ENCODE measurements at regions not wholly inside any gene's neighbourhood (a gene's known extent, or its start where the extent isn't known, plus 50 kb on each side); places are given as distances from the start of the nearest gene placed in this dataset.

DNA sequence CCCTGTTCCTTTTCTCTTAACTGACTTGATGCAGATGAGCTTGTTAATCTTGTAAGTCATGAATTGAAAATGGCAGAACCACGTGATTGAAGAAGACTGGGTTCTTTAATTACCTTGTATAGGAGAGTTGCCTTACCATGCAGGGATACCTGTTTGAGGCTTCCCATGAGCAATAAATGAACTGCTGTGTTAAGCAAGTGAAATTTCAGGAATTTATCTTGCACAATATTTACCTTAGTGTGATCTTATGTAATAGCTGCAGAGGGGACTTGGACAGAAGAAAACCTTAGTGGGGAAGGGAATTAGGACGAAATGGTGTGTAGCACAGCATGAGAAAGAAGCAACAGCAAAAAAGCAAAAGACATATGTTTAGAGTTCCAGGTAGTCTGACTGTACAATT, 384.0 kb upstream of the TMEFF2 start:
- Histone ChIP-seq H3K9ac (ENCODE audit: low read length) (no peak overlapping the region), H2AFZ (ENCODE audit: low read depth, low read length, poor library complexity, severe bottlenecking) (no peak overlapping the region), H3K79me2 (ENCODE audit: insufficient read depth, low read length) (no peaks in the 10 kb centered on the region), H3K9me3 (ENCODE audit: control insufficient read depth in 1 of 2, insufficient read depth in 1 of 2, low read depth in 1 of 2, low read length in 2 of 2) (no peaks in the 10 kb centered on the region), H3K4me1 (ENCODE audit: control insufficient read depth in 1 of 2, insufficient read depth in 2 of 2, low read length in 2 of 2) (no peaks in the 10 kb centered on the region), H3K27me3 (ENCODE audit: insufficient read depth, low read length) (no peaks in the 10 kb centered on the region), H3K4me3 (replicated peaks in 1 of 2; ENCODE audit: low read depth in 1 of 2, low read length in 2 of 2) (no peak overlapping the region), H3K9me2 (ENCODE audit: insufficient read depth) (no peaks in the 10 kb centered on the region), H4K20me1 (ENCODE audit: insufficient read depth) (no peaks in the 10 kb centered on the region), H3K36me3 (ENCODE audit: control insufficient read depth in 1 of 2, insufficient read depth in 2 of 2, low read length in 2 of 2) (no peaks in the 10 kb centered on the region), H3K27ac (ENCODE audit: low read depth, low read length) (no peak overlapping the region), H3K4me2 (ENCODE audit: low read length) (no peak overlapping the region)
- TF ChIP-seq EGR1 (IDR thresholded peaks at IDR 0.05; ENCODE audit: low read depth) (no peak), TCF7L2 (IDR thresholded peaks at IDR 0.05; ENCODE audit: borderline replicate concordance, extremely low read depth, insufficient read depth, insufficient read length) (no peak), SP1 (IDR thresholded peaks at IDR 0.05; ENCODE audit: low read depth) (no peak), ZNF274 (IDR thresholded peaks at IDR 0.05; ENCODE audit: low read depth, low read length) (no peak), CEBPB (IDR thresholded peaks at IDR 0.05; ENCODE audit: low read depth) (no peak), POLR2A (IDR thresholded peaks at IDR 0.05; ENCODE audit: borderline replicate concordance, extremely low read depth, insufficient read depth, insufficient read length) (no peak), SRF (IDR thresholded peaks at IDR 0.05; ENCODE audit: low read depth) (no peak), CBX3 (IDR thresholded peaks at IDR 0.05; ENCODE audit: low read depth) (no peak), SIN3A (IDR thresholded peaks at IDR 0.05; ENCODE audit: low read depth) (no peak), FOSL1 (IDR thresholded peaks at IDR 0.05; ENCODE audit: low read depth) (no peak), RAD21 (IDR thresholded peaks at IDR 0.05; ENCODE audit: low read depth) (no peak), YY1 (IDR thresholded peaks at IDR 0.05; ENCODE audit: extremely low read depth, insufficient replicate concordance, low read depth, low read length) (no peak), ELF1 (IDR thresholded peaks at IDR 0.05; ENCODE audit: borderline replicate concordance, low read depth) (no peak), ZFX (IDR thresholded peaks at IDR 0.05) (no peak), POLR2AphosphoS5 (IDR thresholded peaks at IDR 0.05; ENCODE audit: low read depth, low read length) (no peak)
- TF ChIP-seq, protein P1, sequence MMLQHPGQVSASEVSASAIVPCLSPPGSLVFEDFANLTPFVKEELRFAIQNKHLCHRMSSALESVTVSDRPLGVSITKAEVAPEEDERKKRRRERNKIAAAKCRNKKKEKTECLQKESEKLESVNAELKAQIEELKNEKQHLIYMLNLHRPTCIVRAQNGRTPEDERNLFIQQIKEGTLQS (IDR thresholded peaks at IDR 0.05): no peak
- TF ChIP-seq, protein P2, sequence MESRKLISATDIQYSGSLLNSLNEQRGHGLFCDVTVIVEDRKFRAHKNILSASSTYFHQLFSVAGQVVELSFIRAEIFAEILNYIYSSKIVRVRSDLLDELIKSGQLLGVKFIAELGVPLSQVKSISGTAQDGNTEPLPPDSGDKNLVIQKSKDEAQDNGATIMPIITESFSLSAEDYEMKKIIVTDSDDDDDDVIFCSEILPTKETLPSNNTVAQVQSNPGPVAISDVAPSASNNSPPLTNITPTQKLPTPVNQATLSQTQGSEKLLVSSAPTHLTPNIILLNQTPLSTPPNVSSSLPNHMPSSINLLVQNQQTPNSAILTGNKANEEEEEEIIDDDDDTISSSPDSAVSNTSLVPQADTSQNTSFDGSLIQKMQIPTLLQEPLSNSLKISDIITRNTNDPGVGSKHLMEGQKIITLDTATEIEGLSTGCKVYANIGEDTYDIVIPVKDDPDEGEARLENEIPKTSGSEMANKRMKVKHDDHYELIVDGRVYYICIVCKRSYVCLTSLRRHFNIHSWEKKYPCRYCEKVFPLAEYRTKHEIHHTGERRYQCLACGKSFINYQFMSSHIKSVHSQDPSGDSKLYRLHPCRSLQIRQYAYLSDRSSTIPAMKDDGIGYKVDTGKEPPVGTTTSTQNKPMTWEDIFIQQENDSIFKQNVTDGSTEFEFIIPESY (IDR thresholded peaks at IDR 0.05; ENCODE audit: extremely low read depth, insufficient replicate concordance, low read length): no peak
- TF ChIP-seq, protein P3, sequence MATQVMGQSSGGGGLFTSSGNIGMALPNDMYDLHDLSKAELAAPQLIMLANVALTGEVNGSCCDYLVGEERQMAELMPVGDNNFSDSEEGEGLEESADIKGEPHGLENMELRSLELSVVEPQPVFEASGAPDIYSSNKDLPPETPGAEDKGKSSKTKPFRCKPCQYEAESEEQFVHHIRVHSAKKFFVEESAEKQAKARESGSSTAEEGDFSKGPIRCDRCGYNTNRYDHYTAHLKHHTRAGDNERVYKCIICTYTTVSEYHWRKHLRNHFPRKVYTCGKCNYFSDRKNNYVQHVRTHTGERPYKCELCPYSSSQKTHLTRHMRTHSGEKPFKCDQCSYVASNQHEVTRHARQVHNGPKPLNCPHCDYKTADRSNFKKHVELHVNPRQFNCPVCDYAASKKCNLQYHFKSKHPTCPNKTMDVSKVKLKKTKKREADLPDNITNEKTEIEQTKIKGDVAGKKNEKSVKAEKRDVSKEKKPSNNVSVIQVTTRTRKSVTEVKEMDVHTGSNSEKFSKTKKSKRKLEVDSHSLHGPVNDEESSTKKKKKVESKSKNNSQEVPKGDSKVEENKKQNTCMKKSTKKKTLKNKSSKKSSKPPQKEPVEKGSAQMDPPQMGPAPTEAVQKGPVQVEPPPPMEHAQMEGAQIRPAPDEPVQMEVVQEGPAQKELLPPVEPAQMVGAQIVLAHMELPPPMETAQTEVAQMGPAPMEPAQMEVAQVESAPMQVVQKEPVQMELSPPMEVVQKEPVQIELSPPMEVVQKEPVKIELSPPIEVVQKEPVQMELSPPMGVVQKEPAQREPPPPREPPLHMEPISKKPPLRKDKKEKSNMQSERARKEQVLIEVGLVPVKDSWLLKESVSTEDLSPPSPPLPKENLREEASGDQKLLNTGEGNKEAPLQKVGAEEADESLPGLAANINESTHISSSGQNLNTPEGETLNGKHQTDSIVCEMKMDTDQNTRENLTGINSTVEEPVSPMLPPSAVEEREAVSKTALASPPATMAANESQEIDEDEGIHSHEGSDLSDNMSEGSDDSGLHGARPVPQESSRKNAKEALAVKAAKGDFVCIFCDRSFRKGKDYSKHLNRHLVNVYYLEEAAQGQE (IDR thresholded peaks at IDR 0.05; ENCODE audit: low read depth): no peak
- TF ChIP-seq, protein P4, sequence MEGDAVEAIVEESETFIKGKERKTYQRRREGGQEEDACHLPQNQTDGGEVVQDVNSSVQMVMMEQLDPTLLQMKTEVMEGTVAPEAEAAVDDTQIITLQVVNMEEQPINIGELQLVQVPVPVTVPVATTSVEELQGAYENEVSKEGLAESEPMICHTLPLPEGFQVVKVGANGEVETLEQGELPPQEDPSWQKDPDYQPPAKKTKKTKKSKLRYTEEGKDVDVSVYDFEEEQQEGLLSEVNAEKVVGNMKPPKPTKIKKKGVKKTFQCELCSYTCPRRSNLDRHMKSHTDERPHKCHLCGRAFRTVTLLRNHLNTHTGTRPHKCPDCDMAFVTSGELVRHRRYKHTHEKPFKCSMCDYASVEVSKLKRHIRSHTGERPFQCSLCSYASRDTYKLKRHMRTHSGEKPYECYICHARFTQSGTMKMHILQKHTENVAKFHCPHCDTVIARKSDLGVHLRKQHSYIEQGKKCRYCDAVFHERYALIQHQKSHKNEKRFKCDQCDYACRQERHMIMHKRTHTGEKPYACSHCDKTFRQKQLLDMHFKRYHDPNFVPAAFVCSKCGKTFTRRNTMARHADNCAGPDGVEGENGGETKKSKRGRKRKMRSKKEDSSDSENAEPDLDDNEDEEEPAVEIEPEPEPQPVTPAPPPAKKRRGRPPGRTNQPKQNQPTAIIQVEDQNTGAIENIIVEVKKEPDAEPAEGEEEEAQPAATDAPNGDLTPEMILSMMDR (IDR thresholded peaks at IDR 0.05 in 2 of 3, conservative IDR thresholded peaks at IDR 0.05 in 1 of 3; ENCODE audit: borderline replicate concordance in 1 of 3, insufficient read depth in 1 of 3, low read depth in 2 of 3, low read length in 2 of 3): no peak
- TF ChIP-seq, protein P5, sequence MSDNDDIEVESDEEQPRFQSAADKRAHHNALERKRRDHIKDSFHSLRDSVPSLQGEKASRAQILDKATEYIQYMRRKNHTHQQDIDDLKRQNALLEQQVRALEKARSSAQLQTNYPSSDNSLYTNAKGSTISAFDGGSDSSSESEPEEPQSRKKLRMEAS (IDR thresholded peaks at IDR 0.05): no peak
- POLR2A ChIA-PET: no interaction called here
- no TSS peak for BruUV-seq (replicated peaks)
- DNase-seq (ENCODE audit: low read depth, low spot score) (no peak), ATAC-seq (no peak)
- RAD21 ChIA-PET (ENCODE audit: low non-redundant PET in 1 of 2, low total read pairs in 2 of 2, uncharacterized antibody in 2 of 2, unreplicated experiment in 2 of 2): no interaction called here
- CTCF ChIA-PET: no interaction called here
- intact Hi-C loops (cut with micrococcal nuclease): no loop called here

Measured in HCT116 (cell line).